Fibroblast of lung (primary cell): ENCODE measurements at regions not wholly inside any gene's neighbourhood (a gene's known extent, or its start where the extent isn't known, plus 50 kb on each side); places are given as distances from the start of the nearest gene placed in this dataset.

Source experiments
- DNase-seq, 2 donors: peaks; one replicate each; pipeline versions ENCODE4 v3.0.0 to v3.0.0-alpha.2; 2010; ENCODE audit warnings: low read depth in 2 of 2
- H2AFZ ChIP-seq: 2 replicates; pipeline ENCODE4 v1.5.1; 2012; ENCODE audit warnings: low read length, control low read depth, inconsistent platforms
- H3K27ac ChIP-seq: 2 replicates; pipeline ENCODE4 v1.5.1; 2011; ENCODE audit warnings: low read length, control low read depth; ENCODE audit not compliant: insufficient read depth
- H3K27me3 ChIP-seq: 2 replicates; pipeline ENCODE4 v1.5.1; 2011; ENCODE audit warnings: mild to moderate bottlenecking, low read length; ENCODE audit not compliant: control insufficient read depth, insufficient read depth
- H3K36me3 ChIP-seq: 2 replicates; pipeline ENCODE4 v1.5.1; 2011; ENCODE audit warnings: low read length; ENCODE audit not compliant: control insufficient read depth, insufficient read depth
- H3K4me1 ChIP-seq: 2 replicates; pipeline ENCODE4 v1.5.1; 2011; ENCODE audit warnings: low read length; ENCODE audit not compliant: control insufficient read depth, insufficient read depth; ENCODE audit errors: extremely low read depth
- H3K4me2 ChIP-seq: 2 replicates; pipeline ENCODE4 v1.5.1; 2011; ENCODE audit warnings: low read length, control low read depth; ENCODE audit not compliant: insufficient read depth; ENCODE audit errors: extremely low read depth
- H3K4me3 ChIP-seq, 4 experiments: fragments of 200-600 bp in 1 of 4; sonication (generic) in 1 of 4; replicated peaks in 1 of 4; 2 replicates each; pipeline ENCODE4 v1.5.1; 2011 to 2016; ENCODE audit warnings: low read length in 4 of 4, low read depth in 3 of 4, mild to moderate bottlenecking in 3 of 4, control low read depth in 2 of 4, inconsistent platforms in 1 of 4, mixed read lengths in 1 of 4; ENCODE audit not compliant: insufficient read depth in 1 of 4; ENCODE audit errors: control extremely low read depth in 1 of 4
- H3K79me2 ChIP-seq: 2 replicates; pipeline ENCODE4 v1.5.1; 2012; ENCODE audit warnings: mild to moderate bottlenecking, low read length, inconsistent platforms; ENCODE audit not compliant: control insufficient read depth, insufficient read depth
- H3K9ac ChIP-seq: 2 replicates; pipeline ENCODE4 v1.5.1; 2011; ENCODE audit warnings: mild to moderate bottlenecking, low read length, control low read depth; ENCODE audit not compliant: insufficient read depth
- H3K9me3 ChIP-seq: 2 replicates; pipeline ENCODE4 v1.5.1; 2012; ENCODE audit warnings: low read depth, low read length; ENCODE audit not compliant: control insufficient read depth, insufficient read depth
- H4K20me1 ChIP-seq: 2 replicates; pipeline ENCODE4 v1.5.1; 2011; ENCODE audit warnings: low read length; ENCODE audit not compliant: control insufficient read depth, insufficient read depth; ENCODE audit errors: extremely low read depth
- CTCF ChIP-seq, 2 donors: IDR thresholded peaks in 1 of 2; conservative IDR thresholded peaks in 1 of 2; 1 replicate in 1 of 2; 2 replicates in 1 of 2; pipeline ENCODE4 v1.5.1; 2011 to 2012; ENCODE audit warnings: low read length in 2 of 2, control low read depth in 1 of 2, inconsistent platforms in 1 of 2, low read depth in 1 of 2, mild to moderate bottlenecking in 1 of 2
- EZH2 ChIP-seq: IDR thresholded peaks from 2 replicates; pipeline ENCODE4 v1.5.1; 2012; ENCODE audit warnings: low read length, control low read depth, mild to moderate bottlenecking; ENCODE audit errors: missing control alignments

GRCh38 chr17:51347851-51348584 lies 87.7 kb downstream of the UTP18 start:
- Histone ChIP-seq H4K20me1 (no peaks in the 10 kb centered on the region), H3K9me3 (no peaks in the 10 kb centered on the region), H3K36me3 (no peaks in the 10 kb centered on the region), H3K9ac (no peak overlapping the region), H3K4me1 (no peaks in the 10 kb centered on the region), H3K4me3 (no peak overlapping the region), H2AFZ (no peak overlapping the region), H3K27ac (no peak overlapping the region), H3K27me3 (no peaks in the 10 kb centered on the region), H3K4me2 (no peak overlapping the region), H3K79me2 (no peaks in the 10 kb centered on the region)
- no peak for TF ChIP-seq EZH2
- no peak for TF ChIP-seq CTCF (conservative IDR thresholded peaks at IDR 0.05 in 1 of 2, IDR thresholded peaks at IDR 0.05 in 1 of 2; ENCODE audit: low read depth in 1 of 2, low read length in 2 of 2)
- DNase-seq: no peak

GRCh38 chr17:51351080-51351479 lies 90.7 kb downstream of the UTP18 start:
- no peaks in the 10 kb centered on the region for H3K79me2 ChIP-seq
- no peak for DNase-seq
- H3K36me3 ChIP-seq: no peaks in the 10 kb centered on the region
- no peak overlapping the region for H3K4me3 ChIP-seq
- no peak overlapping the region for H3K9ac ChIP-seq
- H3K9me3 ChIP-seq: no peaks in the 10 kb centered on the region
- H3K27me3 ChIP-seq: no peaks in the 10 kb centered on the region
- no peak overlapping the region for H2AFZ ChIP-seq
- H4K20me1 ChIP-seq: no peaks in the 10 kb centered on the region
- TF ChIP-seq EZH2: no peak
- no peak for TF ChIP-seq CTCF (conservative IDR thresholded peaks at IDR 0.05 in 1 of 2, IDR thresholded peaks at IDR 0.05 in 1 of 2; ENCODE audit: low read depth in 1 of 2, low read length in 2 of 2)
- H3K4me2 ChIP-seq: no peak overlapping the region
- H3K4me1 ChIP-seq: no peaks in the 10 kb centered on the region
- no peak overlapping the region for H3K27ac ChIP-seq

- Histone ChIP-seq H3K9me3 (no peaks in the 10 kb centered on the region), H3K27ac (no peak overlapping the region), H3K4me3 (no peak overlapping the region), H2AFZ (no peak overlapping the region), H3K27me3 (no peaks in the 10 kb centered on the region), H3K36me3 (no peaks in the 10 kb centered on the region), H3K9ac (no peak overlapping the region), H3K4me2 (no peak overlapping the region), H3K4me1 (no peaks in the 10 kb centered on the region), H3K79me2 (no peaks in the 10 kb centered on the region), H4K20me1 (no peaks in the 10 kb centered on the region)
- DNase-seq: peak; percentile 23 to 54
- TF ChIP-seq CTCF (conservative IDR thresholded peaks at IDR 0.05 in 1 of 2, IDR thresholded peaks at IDR 0.05 in 1 of 2; ENCODE audit: low read depth in 1 of 2, low read length in 2 of 2): no peak
- no peak for TF ChIP-seq EZH2
These were observed 91.5 kb downstream of the UTP18 start for GRCh38 chr17:51351890-51352289.
